ENCODE measurements at regions not wholly inside any gene's neighbourhood (a gene's known extent, or its start where the extent isn't known, plus 50 kb on each side); places are given as distances from the start of the nearest gene placed in this dataset.

DNA sequence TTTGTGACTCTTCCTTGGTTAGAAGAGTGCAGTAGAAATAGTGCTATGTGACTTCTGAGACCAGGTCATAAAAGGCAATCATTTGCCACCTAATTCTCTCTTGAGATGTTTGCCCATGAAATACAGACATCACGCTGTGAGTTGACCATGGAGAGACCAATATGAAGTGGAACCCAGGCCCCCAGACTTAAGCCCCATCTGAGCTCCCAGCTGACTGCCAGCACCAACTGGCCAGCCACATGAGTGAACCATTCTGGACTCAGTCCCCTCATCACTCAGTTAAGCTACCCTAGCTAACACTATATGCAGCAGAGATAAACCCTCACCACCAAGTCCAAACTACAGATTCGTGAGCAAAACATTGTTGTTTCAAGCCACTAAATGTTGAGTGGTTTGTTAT lies 60.7 kb upstream of the NIPBL start:
- no peaks in the 10 kb centered on the region for H3K9me3 ChIP-seq
- no peak for DNase-seq (ENCODE audit: low spot score)
- H3K27me3 ChIP-seq = no peaks in the 10 kb centered on the region
- TF ChIP-seq, protein P1, sequence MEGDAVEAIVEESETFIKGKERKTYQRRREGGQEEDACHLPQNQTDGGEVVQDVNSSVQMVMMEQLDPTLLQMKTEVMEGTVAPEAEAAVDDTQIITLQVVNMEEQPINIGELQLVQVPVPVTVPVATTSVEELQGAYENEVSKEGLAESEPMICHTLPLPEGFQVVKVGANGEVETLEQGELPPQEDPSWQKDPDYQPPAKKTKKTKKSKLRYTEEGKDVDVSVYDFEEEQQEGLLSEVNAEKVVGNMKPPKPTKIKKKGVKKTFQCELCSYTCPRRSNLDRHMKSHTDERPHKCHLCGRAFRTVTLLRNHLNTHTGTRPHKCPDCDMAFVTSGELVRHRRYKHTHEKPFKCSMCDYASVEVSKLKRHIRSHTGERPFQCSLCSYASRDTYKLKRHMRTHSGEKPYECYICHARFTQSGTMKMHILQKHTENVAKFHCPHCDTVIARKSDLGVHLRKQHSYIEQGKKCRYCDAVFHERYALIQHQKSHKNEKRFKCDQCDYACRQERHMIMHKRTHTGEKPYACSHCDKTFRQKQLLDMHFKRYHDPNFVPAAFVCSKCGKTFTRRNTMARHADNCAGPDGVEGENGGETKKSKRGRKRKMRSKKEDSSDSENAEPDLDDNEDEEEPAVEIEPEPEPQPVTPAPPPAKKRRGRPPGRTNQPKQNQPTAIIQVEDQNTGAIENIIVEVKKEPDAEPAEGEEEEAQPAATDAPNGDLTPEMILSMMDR (IDR thresholded peaks at IDR 0.05) = no peak
- no peaks in the 10 kb centered on the region for H3K36me3 ChIP-seq
- no peak overlapping the region for H3K4me3 ChIP-seq
- H3K4me1 ChIP-seq = no peaks in the 10 kb centered on the region
- H3K27ac ChIP-seq = no peak overlapping the region

DNA sequence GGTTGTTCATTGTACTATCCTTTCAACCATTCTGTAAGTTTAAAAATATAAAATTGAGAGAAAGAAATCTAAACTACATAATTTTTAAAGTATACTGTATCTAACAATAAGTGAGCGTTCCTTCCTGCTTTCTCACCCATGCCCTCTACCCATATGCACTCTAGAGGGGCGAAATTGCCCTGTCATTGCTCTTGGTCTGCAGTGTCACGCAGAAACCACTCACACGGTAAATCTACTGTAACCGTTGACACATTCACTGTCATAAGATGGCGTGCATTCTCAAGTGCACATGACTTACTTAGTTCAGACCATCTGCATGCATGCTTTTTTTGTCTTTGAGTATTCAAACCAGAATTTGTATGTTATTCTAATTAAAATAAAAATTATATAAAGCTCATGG lies 55.7 kb upstream of the NIPBL start:
- no peaks in the 10 kb centered on the region for H3K9me3 ChIP-seq
- no peak overlapping the region for H3K4me3 ChIP-seq
- TF ChIP-seq, protein P1 (IDR thresholded peaks at IDR 0.05) = no peak
- no peak overlapping the region for H3K27ac ChIP-seq
- DNase-seq (ENCODE audit: low spot score) = no peak
- H3K4me1 ChIP-seq = no peaks in the 10 kb centered on the region
- no peaks in the 10 kb centered on the region for H3K36me3 ChIP-seq
- no peaks in the 10 kb centered on the region for H3K27me3 ChIP-seq

DNA sequence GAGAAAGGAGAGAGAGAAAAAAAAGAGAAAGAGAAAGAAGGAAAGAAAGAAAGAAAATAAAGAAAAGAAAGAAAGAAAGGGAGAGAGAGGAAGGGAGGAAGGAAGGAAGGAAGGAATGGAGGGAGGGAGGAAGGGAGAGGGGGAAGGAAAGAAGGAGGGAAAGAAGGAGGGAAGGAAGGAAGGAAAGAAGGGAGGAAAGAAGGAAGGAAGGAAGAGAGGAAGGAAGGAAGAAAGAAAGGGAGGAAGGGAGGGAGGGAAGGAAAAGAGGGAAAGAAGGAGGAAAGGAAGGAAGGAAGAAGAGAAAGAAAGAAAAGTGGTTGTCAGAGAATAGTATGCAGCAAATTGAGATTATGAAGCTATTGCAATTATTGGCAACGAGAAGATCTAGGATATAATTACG lies 49.9 kb upstream of the NIPBL start:
- DNase-seq (ENCODE audit: low spot score) = no peak
- TF ChIP-seq, protein P1 (IDR thresholded peaks at IDR 0.05) = no peak
- no peaks in the 10 kb centered on the region for H3K9me3 ChIP-seq
- no peak overlapping the region for H3K4me3 ChIP-seq
- no peaks in the 10 kb centered on the region for H3K4me1 ChIP-seq
- H3K36me3 ChIP-seq = no peaks in the 10 kb centered on the region
- no peaks in the 10 kb centered on the region for H3K27me3 ChIP-seq
- no peak overlapping the region for H3K27ac ChIP-seq

Data from right atrium auricular region (tissue), 2 donors.